SK-N-SH (cell line): ENCODE measurements at regions not wholly inside any gene's neighbourhood (a gene's known extent, or its start where the extent isn't known, plus 50 kb on each side); places are given as distances from the start of the nearest gene placed in this dataset.

ENCODE experiments used
- CTCF ChIA-PET: fragments of 300-600, 350-600 bp; formaldehyde crosslinking; extraction: SDS; loops from one replicate; lab custom pipeline; 2021; lab: Yijun Ruan, JAX
- POLR2A ChIA-PET: fragments of 350-600 bp; sonication (Branson Sonifier 250); formaldehyde crosslinking; extraction: SDS; loops from one replicate; lab custom pipeline; 2020; ENCODE audit warnings: antibody characterized with exemption, inconsistent platforms; lab: Yijun Ruan, JAX
- DNase-seq: peaks from one replicate; pipeline ENCODE4 v3.0.0; 2012
- H2AFZ ChIP-seq: fragments of 200-600 bp; sonication (generic); 2 replicates; pipeline ENCODE4 v1.8.1; 2016; ENCODE audit warnings: antibody characterized with exemption, mild to moderate bottlenecking, low read depth
- H3F3A ChIP-seq: fragments of 200-600 bp; sonication (generic); replicated peaks from 2 replicates; pipeline ENCODE3; 2016; ENCODE audit warnings: antibody characterized with exemption, mild to moderate bottlenecking; ENCODE audit not compliant: insufficient read depth
- H3K27ac ChIP-seq, 2 experiments: fragments of 200-500 bp in 1 of 2; fragments of 200-600 bp in 1 of 2; sonication (Bioruptor generic) in 1 of 2; sonication (generic), shearing (Covaris generic) in 1 of 2; 2 replicates each; pipeline versions ENCODE4 v1.5.1 to v1.6.1; 2014 to 2016; ENCODE audit warnings: low read depth in 2 of 2, inconsistent platforms in 1 of 2, low read length in 1 of 2, mild to moderate bottlenecking in 1 of 2, mixed read lengths in 1 of 2
- H3K27me3 ChIP-seq: fragments of 200-600 bp; sonication (generic), shearing (Covaris generic); 2 replicates; pipeline ENCODE4 v1.6.1; 2016; ENCODE audit warnings: mixed run types; ENCODE audit not compliant: insufficient read depth
- H3K36me3 ChIP-seq, 2 experiments: fragments of 200-500 bp in 1 of 2; fragments of 200-600 bp in 1 of 2; sonication (Bioruptor generic) in 1 of 2; sonication (generic) in 1 of 2; replicated peaks in 1 of 2; 2 replicates each; pipeline versions ENCODE3 to v1.5.1; 2014 to 2016; ENCODE audit warnings: low read length in 1 of 2, mild to moderate bottlenecking in 1 of 2; ENCODE audit not compliant: insufficient read depth in 2 of 2, control insufficient read depth in 1 of 2
- H3K4me1 ChIP-seq, 2 experiments: fragments of 200-500 bp in 1 of 2; fragments of 200-600 bp in 1 of 2; sonication (Bioruptor generic) in 1 of 2; sonication (generic), shearing (Covaris generic) in 1 of 2; 2 replicates each; pipeline versions ENCODE4 v1.5.1 to v1.6.1; 2014 to 2016; ENCODE audit warnings: low read depth in 1 of 2, low read length in 1 of 2, mixed run types in 1 of 2; ENCODE audit not compliant: insufficient read depth in 2 of 2, control insufficient read depth in 1 of 2
- H3K4me2 ChIP-seq: fragments of 200-600 bp; sonication (generic), shearing (Covaris generic); 2 replicates; pipeline ENCODE4 v1.6.1; 2017; ENCODE audit warnings: mixed run types
- H3K4me3 ChIP-seq, 2 experiments: fragments of 200-500 bp in 1 of 2; fragments of 200-600 bp in 1 of 2; sonication (Bioruptor generic) in 1 of 2; sonication (generic), shearing (Covaris generic) in 1 of 2; 2 replicates each; pipeline versions ENCODE4 v1.5.1 to v1.8.1; 2014 to 2016; ENCODE audit warnings: low read depth in 2 of 2, inconsistent platforms in 1 of 2, low read length in 1 of 2, mild to moderate bottlenecking in 1 of 2, mixed read lengths in 1 of 2, moderate library complexity in 1 of 2
- H3K79me2 ChIP-seq: fragments of 200-600 bp; sonication (generic); 2 replicates; pipeline ENCODE4 v1.8.1; 2017; ENCODE audit warnings: mild to moderate bottlenecking; ENCODE audit not compliant: insufficient read depth
- H3K9ac ChIP-seq: fragments of 200-600 bp; sonication (generic); 2 replicates; pipeline ENCODE4 v1.6.1; 2017; ENCODE audit warnings: mixed run types
- H3K9me2 ChIP-seq: fragments of 200-600 bp; sonication (generic); 2 replicates; pipeline ENCODE4 v1.6.1; 2017; ENCODE audit warnings: mixed run types
- H3K9me3 ChIP-seq: fragments of 200-600 bp; sonication (generic); 2 replicates; pipeline ENCODE4 v1.6.1; 2017; ENCODE audit warnings: mixed run types, mild to moderate bottlenecking, moderate library complexity
- H4K20me1 ChIP-seq: fragments of 200-600 bp; sonication (generic); 2 replicates; pipeline ENCODE4 v1.6.1; 2017; ENCODE audit warnings: mild to moderate bottlenecking, mixed run types; ENCODE audit not compliant: insufficient read depth
- CHD2 ChIP-seq: fragments of 150-350 bp; IDR thresholded peaks from 2 replicates; pipeline ENCODE4 v1.6.1; 2018; ENCODE audit warnings: low read length; ENCODE audit not compliant: partially characterized antibody
- CTCF ChIP-seq: fragments of 200-600 bp; sonication (generic); IDR thresholded peaks from 2 replicates; pipeline ENCODE4 v1.6.1; 2017; ENCODE audit warnings: antibody characterized with exemption, mild to moderate bottlenecking, moderate library complexity
- FOXJ3 ChIP-seq: sonication (generic); formaldehyde crosslinking; IDR thresholded peaks from 2 replicates; pipeline ENCODE4 v1.5.1; 2020; ENCODE audit warnings: mild to moderate bottlenecking, missing genetic modification reagents
- JUND ChIP-seq: IDR thresholded peaks from 2 replicates; pipeline ENCODE4 v1.4.0; 2012
- MAX ChIP-seq: IDR thresholded peaks from 2 replicates; pipeline ENCODE4 v1.4.0; 2012; ENCODE audit warnings: low read depth
- MXI1 ChIP-seq: IDR thresholded peaks from 2 replicates; pipeline ENCODE4 v1.6.1; 2012; ENCODE audit warnings: mild to moderate bottlenecking, low read depth, low read length, improper control_type of control experiment
- REST ChIP-seq: IDR thresholded peaks from 2 replicates; pipeline ENCODE4 v1.6.1; 2012; ENCODE audit warnings: mild to moderate bottlenecking, low read depth, low read length, moderate library complexity
- TCF12 ChIP-seq: IDR thresholded peaks from 2 replicates; pipeline ENCODE4 v1.4.0; 2012
- USF1 ChIP-seq: IDR thresholded peaks from 2 replicates; pipeline ENCODE4 v1.4.0; 2012; ENCODE audit warnings: low read depth, borderline replicate concordance
- WGBS: methylation state at CpG from one replicate; pipeline ENCODE4 v1.1.6; 2017; ENCODE audit warnings: low lambda C conversion rate; 5-methylcytosine and 5-hydroxymethylcytosine counted together

- TF ChIP-seq REST = no peak
- TF ChIP-seq CHD2 = no peak
- TF ChIP-seq MXI1 = no peak
- TF ChIP-seq JUND = no peak
- TF ChIP-seq MAX = no peak
- TF ChIP-seq USF1 = no peak
- TF ChIP-seq CTCF = no peak
Observed at GRCh38 chr3:31370681-31371080, 162.0 kb upstream of the STT3B start (continued).

GRCh38 chr3:31371484-31372177 is 161.1 kb upstream of the STT3B start:
- CTCF ChIA-PET = interaction anchor here (1.4 kb wide), 1 partner anchor 15 kb away, joined by 3 read pairs; no protein-coding TSS in a partner anchor
- Histone ChIP-seq H3F3A (no peaks in the 10 kb centered on the region), H3K9me3 (no peaks in the 10 kb centered on the region), H3K27me3 (no peaks in the 10 kb centered on the region), H3K4me3 (no peak overlapping the region), H3K27ac (no peak overlapping the region), H3K9me2 (no peaks in the 10 kb centered on the region), H4K20me1 (no peaks in the 10 kb centered on the region), H3K9ac (no peak overlapping the region), H3K4me2 (no peak overlapping the region), H3K4me1 (no peaks in the 10 kb centered on the region; a peak in 1 of 4 replicates), H3K36me3 (no peaks in the 10 kb centered on the region), H2AFZ (no peak overlapping the region), H3K79me2 (no peaks in the 10 kb centered on the region)
- WGBS = 65% methylated on average over 4 of the region's 4 CpGs
- no peak for TF ChIP-seq CTCF
- TF ChIP-seq FOXJ3 (CRISPR knock-in tag) = no peak
- TF ChIP-seq TCF12 = no peak
- POLR2A ChIA-PET = no interaction called here
- no peak for DNase-seq
